Neural progenitor cell (in vitro differentiated cells): ENCODE measurements at regions not wholly inside any gene's neighbourhood (a gene's known extent, or its start where the extent isn't known, plus 50 kb on each side); places are given as distances from the start of the nearest gene placed in this dataset.
"Not testable (repeated sequence)": the region's sequence is repeated elsewhere in the genome, so short reads cannot be mapped to it uniquely, and the experiment has no call there.

Experiments
- DNase-seq: peaks from one replicate; pipeline ENCODE4 v3.0.0-alpha.2; 2016; ENCODE audit warnings: low spot score
- H2AFZ ChIP-seq: fragments of 200-600 bp; sonication (generic); replicated peaks from 2 replicates; pipeline ENCODE4 v1.6.1; 2016; ENCODE audit warnings: antibody characterized with exemption
- H3F3A ChIP-seq: fragments of 200-600 bp; sonication (generic); 2 replicates; pipeline ENCODE4 v1.6.1; 2016; ENCODE audit warnings: antibody characterized with exemption, low read depth
- H3K27ac ChIP-seq: fragments of 200-600 bp; sonication (generic); 2 replicates; pipeline ENCODE4 v1.5.1; 2016; ENCODE audit warnings: mild to moderate bottlenecking
- H3K27me3 ChIP-seq: fragments of 200-600 bp; sonication (generic); 2 replicates; pipeline ENCODE4 v1.6.1; 2016; ENCODE audit warnings: mild to moderate bottlenecking, moderate library complexity
- H3K36me3 ChIP-seq: fragments of 200-600 bp; sonication (generic); 2 replicates; pipeline ENCODE4 v1.5.1; 2016
- H3K4me1 ChIP-seq: fragments of 200-600 bp; sonication (generic); 2 replicates; pipeline ENCODE4 v1.6.1; 2016; ENCODE audit warnings: mixed run types
- H3K4me2 ChIP-seq: fragments of 200-600 bp; sonication (generic); 2 replicates; pipeline ENCODE4 v1.6.1; 2016
- H3K4me3 ChIP-seq: fragments of 200-600 bp; sonication (generic); 2 replicates; pipeline ENCODE4 v1.5.1; 2016
- H3K79me2 ChIP-seq: fragments of 200-600 bp; sonication (generic); 2 replicates; pipeline ENCODE4 v1.6.1; 2016; ENCODE audit warnings: low read depth
- H3K9ac ChIP-seq: fragments of 200-600 bp; sonication (generic); 2 replicates; pipeline ENCODE4 v1.6.1; 2016
- H3K9me3 ChIP-seq: fragments of 200-600 bp; sonication (generic); 2 replicates; pipeline ENCODE4 v1.5.1; 2016; ENCODE audit warnings: low read depth
- H4K20me1 ChIP-seq: fragments of 200-600 bp; sonication (generic); 2 replicates; pipeline ENCODE4 v1.6.1; 2016; ENCODE audit warnings: low read depth
- H3K27ac Mint-ChIP-seq: 3 replicates; pipeline ENCODE4 v1.8.0; 2021; ENCODE audit warnings: mixed read lengths
- H3K27me3 Mint-ChIP-seq: 2 replicates; pipeline ENCODE4 v1.8.0; 2022; ENCODE audit warnings: low read depth, mild to moderate bottlenecking, inconsistent platforms, moderate library complexity, mixed read lengths; ENCODE audit not compliant: insufficient read depth
- H3K36me3 Mint-ChIP-seq: 3 replicates; pipeline ENCODE4 v1.8.0; 2021; ENCODE audit warnings: mixed read lengths
- H3K4me1 Mint-ChIP-seq: 3 replicates; pipeline ENCODE4 v1.8.0; 2021; ENCODE audit warnings: mixed read lengths
- H3K4me3 Mint-ChIP-seq: 3 replicates; pipeline ENCODE4 v1.8.0; 2021; ENCODE audit warnings: mild to moderate bottlenecking, moderate library complexity, mixed read lengths
- H3K9me3 Mint-ChIP-seq: 3 replicates; pipeline ENCODE4 v1.8.0; 2020; ENCODE audit warnings: mixed read lengths
- EZH2 ChIP-seq: fragments of 200-600 bp; sonication (generic); IDR thresholded peaks from 2 replicates; pipeline ENCODE4 v1.6.1; 2017; ENCODE audit warnings: antibody characterized with exemption, mild to moderate bottlenecking, moderate library complexity
- EZH2phosphoT487 ChIP-seq: fragments of 200-600 bp; sonication (generic); IDR thresholded peaks from 2 replicates; pipeline ENCODE4 v1.6.1; 2017; ENCODE audit warnings: antibody characterized with exemption
- TF ChIP-seq, protein P1 (sequence below): fragments of 200-600 bp; sonication (generic); IDR thresholded peaks from 2 replicates; pipeline ENCODE4 v1.5.1; 2017; ENCODE audit warnings: antibody characterized with exemption, mild to moderate bottlenecking

- H3K4me1 ChIP-seq, result no peaks in the 10 kb centered on the region
- no peak overlapping the region for H3K27ac ChIP-seq
- Mint-ChIP-seq H3K4me3 (no peak overlapping the region), H3K9me3 (peaks cover 16% of the 10 kb centered on the region), H3K27me3 (peaks cover 2% of the 10 kb centered on the region), H3K4me1 (peaks cover 8% of the 10 kb centered on the region), H3K36me3 (no peaks in the 10 kb centered on the region), H3K27ac (no peak overlapping the region)
- TF ChIP-seq, protein P1, sequence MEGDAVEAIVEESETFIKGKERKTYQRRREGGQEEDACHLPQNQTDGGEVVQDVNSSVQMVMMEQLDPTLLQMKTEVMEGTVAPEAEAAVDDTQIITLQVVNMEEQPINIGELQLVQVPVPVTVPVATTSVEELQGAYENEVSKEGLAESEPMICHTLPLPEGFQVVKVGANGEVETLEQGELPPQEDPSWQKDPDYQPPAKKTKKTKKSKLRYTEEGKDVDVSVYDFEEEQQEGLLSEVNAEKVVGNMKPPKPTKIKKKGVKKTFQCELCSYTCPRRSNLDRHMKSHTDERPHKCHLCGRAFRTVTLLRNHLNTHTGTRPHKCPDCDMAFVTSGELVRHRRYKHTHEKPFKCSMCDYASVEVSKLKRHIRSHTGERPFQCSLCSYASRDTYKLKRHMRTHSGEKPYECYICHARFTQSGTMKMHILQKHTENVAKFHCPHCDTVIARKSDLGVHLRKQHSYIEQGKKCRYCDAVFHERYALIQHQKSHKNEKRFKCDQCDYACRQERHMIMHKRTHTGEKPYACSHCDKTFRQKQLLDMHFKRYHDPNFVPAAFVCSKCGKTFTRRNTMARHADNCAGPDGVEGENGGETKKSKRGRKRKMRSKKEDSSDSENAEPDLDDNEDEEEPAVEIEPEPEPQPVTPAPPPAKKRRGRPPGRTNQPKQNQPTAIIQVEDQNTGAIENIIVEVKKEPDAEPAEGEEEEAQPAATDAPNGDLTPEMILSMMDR, result peak; percentile 50
- no peak for TF ChIP-seq EZH2
- H4K20me1 ChIP-seq, result no peaks in the 10 kb centered on the region
- no peak overlapping the region for H2AFZ ChIP-seq
- H3K4me3 ChIP-seq, result no peak overlapping the region
- H3K4me2 ChIP-seq, result no peak overlapping the region
- no peaks in the 10 kb centered on the region for H3K9me3 ChIP-seq
- no peaks in the 10 kb centered on the region for H3K79me2 ChIP-seq
- DNase-seq, result peak; percentile 20
- H3K27me3 ChIP-seq, result no peaks in the 10 kb centered on the region
- H3F3A ChIP-seq, result no peaks in the 10 kb centered on the region
- no peaks in the 10 kb centered on the region for H3K36me3 ChIP-seq
- no peak overlapping the region for H3K9ac ChIP-seq
Observed at GRCh38 chr7:34430456-34430855, 227.6 kb upstream of the NPSR1 start.

- Mint-ChIP-seq H3K4me1 (no peaks in the 10 kb centered on the region), H3K4me3 (no peak overlapping the region), H3K27ac (no peak overlapping the region), H3K36me3 (no peaks in the 10 kb centered on the region), H3K27me3 (no peaks in the 10 kb centered on the region), H3K9me3 (peaks cover 9% of the 10 kb centered on the region)
- no peak overlapping the region for H3K27ac ChIP-seq
- no peak for DNase-seq
- no peaks in the 10 kb centered on the region for H3K9me3 ChIP-seq
- H3K27me3 ChIP-seq, result no peaks in the 10 kb centered on the region
- H3K4me3 ChIP-seq, result no peak overlapping the region
- H3K4me2 ChIP-seq, result no peak overlapping the region
- H3K79me2 ChIP-seq, result no peaks in the 10 kb centered on the region
- no peaks in the 10 kb centered on the region for H4K20me1 ChIP-seq
- no peak overlapping the region for H3K9ac ChIP-seq
- no peaks in the 10 kb centered on the region for H3F3A ChIP-seq
- TF ChIP-seq EZH2, result no peak
- TF ChIP-seq, protein P1, result no peak
- no peak for TF ChIP-seq EZH2phosphoT487
- no peaks in the 10 kb centered on the region for H3K4me1 ChIP-seq
- H3K36me3 ChIP-seq, result no peaks in the 10 kb centered on the region
- no peak overlapping the region for H2AFZ ChIP-seq
Observed at GRCh38 chr7:34438436-34438835, 219.6 kb upstream of the NPSR1 start.

DNA sequence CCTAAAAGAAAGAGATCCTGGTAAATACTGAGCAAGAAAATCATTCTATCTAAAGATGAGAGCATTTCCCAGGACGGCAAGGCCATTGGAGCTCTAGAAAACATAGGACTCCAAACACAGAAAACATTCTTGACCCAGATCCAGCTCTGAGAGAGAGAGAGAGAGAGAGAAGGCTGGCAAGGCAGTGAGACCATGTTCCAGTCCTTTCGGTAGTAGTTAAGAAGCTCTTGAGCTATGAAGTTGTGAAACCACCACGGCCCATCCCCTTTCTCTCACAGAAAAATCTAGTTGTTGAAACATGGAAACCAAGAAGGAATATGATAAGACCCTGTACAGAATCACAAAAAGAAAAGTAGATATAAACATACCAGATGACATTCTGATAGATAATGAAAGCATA lies 212.4 kb upstream of the NPSR1 start:
- Mint-ChIP-seq H3K9me3 (no peaks in the 10 kb centered on the region), H3K27me3 (no peaks in the 10 kb centered on the region), H3K4me1 (no peaks in the 10 kb centered on the region), H3K4me3 (no peak overlapping the region), H3K36me3 (no peaks in the 10 kb centered on the region), H3K27ac (no peak overlapping the region)
- Histone ChIP-seq H2AFZ (no peak overlapping the region), H3K79me2 (no peaks in the 10 kb centered on the region), H3K4me1 (no peaks in the 10 kb centered on the region), H3F3A (no peaks in the 10 kb centered on the region), H4K20me1 (no peaks in the 10 kb centered on the region), H3K27me3 (no peaks in the 10 kb centered on the region), H3K27ac (no peak overlapping the region), H3K4me2 (no peak overlapping the region), H3K9me3 (no peaks in the 10 kb centered on the region), H3K36me3 (no peaks in the 10 kb centered on the region), H3K4me3 (no peak overlapping the region), H3K9ac (no peak overlapping the region)
- no peak for TF ChIP-seq EZH2phosphoT487
- TF ChIP-seq, protein P1, result no peak
- TF ChIP-seq EZH2, result no peak
- DNase-seq, result no peak

- H3K79me2 ChIP-seq, H3K9me3 Mint-ChIP-seq, H3K4me3 Mint-ChIP-seq, H4K20me1 ChIP-seq, H3K36me3 ChIP-seq, H3K36me3 Mint-ChIP-seq, H3K4me2 ChIP-seq, H3K27me3 ChIP-seq, H3K9ac ChIP-seq, H3F3A ChIP-seq, H3K27me3 Mint-ChIP-seq, H3K9me3 ChIP-seq, H3K27ac Mint-ChIP-seq, H3K4me3 ChIP-seq, H2AFZ ChIP-seq, H3K4me1 ChIP-seq, DNase-seq, H3K27ac ChIP-seq, H3K4me1 Mint-ChIP-seq: not testable (repeated sequence)
Observed at GRCh38 chr7:34448531-34448930, 209.5 kb upstream of the NPSR1 start.
